Effector memory CD8-positive, alpha-beta T cell (primary cell): ENCODE measurements at regions not wholly inside any gene's neighbourhood (a gene's known extent, or its start where the extent isn't known, plus 50 kb on each side); places are given as distances from the start of the nearest gene placed in this dataset.
"Not testable (repeated sequence)": the region's sequence is repeated elsewhere in the genome, so short reads cannot be mapped to it uniquely, and the experiment has no call there.

Experiments used
- ATAC-seq: fragments of 150-1000 bp; cut with Tn5 transposase; replicated peaks from 2 replicates; pipeline ENCODE4 v1.10.0; 2021; ENCODE audit warnings: mild to moderate bottlenecking, moderate library complexity
- DNase-seq, 3 experiments: peaks; one replicate each; pipeline ENCODE4 v3.0.0; 2021
- H3K27ac Mint-ChIP-seq, 2 donors: one replicate each; pipeline ENCODE4 v1.8.0; 2022; ENCODE audit warnings: mild to moderate bottlenecking in 2 of 2, mixed read lengths in 2 of 2, moderate library complexity in 2 of 2
- H3K27me3 Mint-ChIP-seq, 2 donors: one replicate each; pipeline ENCODE4 v1.8.0; 2022; ENCODE audit warnings: mixed read lengths in 2 of 2
- H3K36me3 Mint-ChIP-seq: one replicate; pipeline ENCODE4 v1.8.0; 2022; ENCODE audit warnings: mild to moderate bottlenecking, moderate library complexity, mixed read lengths; ENCODE audit not compliant: insufficient read depth
- H3K4me1 Mint-ChIP-seq, 2 donors: one replicate each; pipeline ENCODE4 v1.8.0; 2022; ENCODE audit warnings: low read depth in 2 of 2, mixed read lengths in 2 of 2
- H3K4me3 Mint-ChIP-seq, 2 donors: one replicate each; pipeline ENCODE4 v1.8.0; 2022; ENCODE audit warnings: mild to moderate bottlenecking in 2 of 2, mixed read lengths in 2 of 2, moderate library complexity in 2 of 2
- H3K9me3 Mint-ChIP-seq, 2 donors: one replicate each; pipeline ENCODE4 v1.8.0; 2022; ENCODE audit warnings: mixed read lengths in 2 of 2

DNA sequence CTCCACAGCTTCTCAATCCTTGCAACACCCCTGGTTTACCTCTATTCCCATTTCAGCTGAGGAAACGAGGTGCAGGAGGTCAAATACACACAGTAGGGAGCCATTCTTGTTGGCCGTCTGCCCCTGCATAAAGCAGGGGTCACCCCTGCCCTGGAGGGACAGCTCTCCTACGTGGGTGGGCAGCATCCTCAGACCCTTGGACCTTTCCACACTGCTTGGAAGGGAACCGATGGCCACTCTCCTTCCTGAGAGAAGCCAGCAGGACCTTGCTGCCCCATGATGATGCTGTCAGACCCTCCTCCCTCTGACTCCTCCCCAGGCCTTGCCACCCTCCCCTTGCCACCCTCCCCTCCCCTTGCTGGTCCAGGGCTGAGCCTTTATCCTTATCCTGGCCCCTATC lies 121.1 kb upstream of the SYT13 start:
- ATAC-seq (no peak), DNase-seq (no peak)
- Mint-ChIP-seq H3K27me3 (peaks cover 27 to 70% of the 10 kb centered on the region in 2 donors), H3K36me3 (no peaks in the 10 kb centered on the region), H3K9me3 (no peaks in the 10 kb centered on the region), H3K27ac (no peak overlapping the region), H3K4me1 (no peaks in the 10 kb centered on the region), H3K4me3 (no peak overlapping the region)

DNA sequence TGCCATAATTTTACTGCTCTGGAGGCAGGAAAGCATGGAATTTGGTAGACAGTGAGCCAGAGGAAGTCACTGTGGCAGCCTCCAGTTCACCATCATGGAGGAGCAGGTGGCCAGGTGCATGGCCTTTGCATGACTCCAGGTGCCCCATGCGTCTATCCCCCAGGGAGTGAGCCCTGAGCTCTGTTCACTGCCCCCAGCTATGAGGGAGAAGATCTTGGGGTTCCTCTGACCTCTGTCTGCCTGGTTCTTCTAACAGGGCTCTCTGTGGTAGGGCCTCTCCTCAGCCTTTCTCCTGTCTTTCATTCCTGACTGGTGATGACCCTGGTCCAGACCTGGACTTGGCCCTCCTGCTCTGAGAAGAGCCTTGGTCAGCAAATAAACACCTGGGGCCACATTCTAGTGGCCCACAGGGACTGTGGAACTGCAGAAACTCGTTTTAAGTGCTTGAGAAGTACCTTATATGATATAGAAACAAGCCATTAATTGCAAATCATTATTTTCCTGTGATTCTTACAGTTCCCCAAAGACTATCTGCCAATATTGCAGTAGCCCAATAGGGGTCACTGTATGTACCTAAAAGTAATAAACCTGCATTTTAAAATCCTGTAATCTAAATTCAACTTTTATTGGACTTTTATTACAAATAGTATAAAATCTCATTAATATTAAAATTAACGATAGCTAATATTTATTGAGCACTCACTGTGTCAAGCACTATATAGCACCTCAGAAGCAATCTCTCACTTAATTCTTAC lies 120.0 kb upstream of the SYT13 start:
- Mint-ChIP-seq H3K36me3 (no peaks in the 10 kb centered on the region), H3K27me3 (peaks cover 21 to 63% of the 10 kb centered on the region in 2 donors), H3K27ac (no peak overlapping the region), H3K4me1 (no peaks in the 10 kb centered on the region), H3K4me3 (no peak overlapping the region), H3K9me3 (no peaks in the 10 kb centered on the region)
- DNase-seq (no peak), ATAC-seq (no peak)

DNA sequence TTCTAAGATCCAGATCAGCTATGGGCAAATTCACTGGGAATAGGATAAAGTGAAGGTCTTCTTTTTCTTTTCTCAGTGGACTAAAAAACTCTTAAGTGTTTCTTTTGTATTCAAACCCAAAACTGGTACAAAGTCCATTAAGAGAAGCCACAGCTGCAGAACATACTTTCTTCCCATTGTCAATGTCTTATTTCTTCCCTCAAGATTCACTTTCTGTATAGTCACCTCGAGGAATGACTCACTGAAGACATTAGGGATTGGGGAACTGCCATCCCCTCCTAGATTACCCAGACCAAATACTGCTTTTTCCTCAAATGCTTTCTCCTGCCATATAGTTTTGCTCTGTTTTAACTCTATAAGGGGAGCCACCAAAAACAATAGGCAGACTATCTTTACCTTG lies 117.4 kb upstream of the SYT13 start:
- not testable (repeated sequence) for H3K4me1 Mint-ChIP-seq, H3K36me3 Mint-ChIP-seq, ATAC-seq, H3K27ac Mint-ChIP-seq, H3K4me3 Mint-ChIP-seq, DNase-seq, H3K9me3 Mint-ChIP-seq
- peaks cover 22 to 70% of the 10 kb centered on the region in 2 donors for H3K27me3 Mint-ChIP-seq

DNA sequence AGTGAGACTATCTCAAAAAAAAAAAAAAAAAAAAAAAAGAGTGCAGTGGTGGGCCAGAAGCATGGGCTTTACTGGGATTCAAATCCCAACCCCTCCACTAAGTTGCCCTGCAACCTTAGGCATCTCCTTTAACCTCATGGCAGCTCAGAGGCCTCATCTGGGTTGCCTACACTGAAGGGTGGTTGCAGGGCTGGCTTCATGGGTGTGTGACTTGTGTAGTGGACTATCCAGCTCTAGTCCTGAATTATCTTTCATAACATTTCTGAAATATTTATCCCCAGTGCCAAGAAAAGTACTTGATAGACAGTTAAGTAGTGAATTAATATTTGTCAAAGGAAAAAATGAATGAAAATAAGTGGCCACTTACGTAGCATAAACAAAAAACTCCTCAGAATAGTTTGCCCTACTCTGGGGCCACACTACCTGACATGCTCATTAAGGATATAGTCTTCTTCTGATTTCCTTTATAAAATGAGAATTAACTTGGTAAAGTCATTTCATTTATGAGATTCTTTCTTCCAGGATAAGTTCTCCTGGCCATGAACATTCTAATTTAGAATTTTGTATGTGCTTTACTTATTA lies 116.0 kb upstream of the SYT13 start:
- H3K4me1 Mint-ChIP-seq: peaks cover 0 to 3% of the 10 kb centered on the region in 2 donors
- H3K9me3 Mint-ChIP-seq: no peaks in the 10 kb centered on the region
- H3K27me3 Mint-ChIP-seq: peaks cover 22 to 60% of the 10 kb centered on the region in 2 donors
- no peak for DNase-seq
- no peak overlapping the region for H3K27ac Mint-ChIP-seq
- H3K4me3 Mint-ChIP-seq: no peak overlapping the region
- no peak for ATAC-seq
- H3K36me3 Mint-ChIP-seq: no peaks in the 10 kb centered on the region

DNA sequence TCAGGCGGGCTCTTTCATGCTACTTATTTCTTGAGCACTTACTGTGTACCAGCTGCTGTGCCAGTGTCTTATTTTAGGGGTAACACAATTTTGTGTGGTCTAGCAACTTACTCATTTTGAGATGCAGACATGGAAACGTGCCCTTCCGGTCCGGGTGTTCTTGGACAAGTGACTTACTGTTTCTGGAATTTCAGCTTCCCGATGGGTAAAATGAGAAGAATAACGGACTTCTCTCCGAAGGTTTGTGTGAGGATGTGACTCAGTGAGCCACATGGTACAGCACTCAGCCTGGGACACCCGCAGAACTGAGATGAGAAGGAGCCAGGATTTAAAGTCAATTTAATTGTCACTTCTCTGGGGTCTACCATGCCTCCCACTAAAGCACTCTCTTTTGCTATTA lies 114.5 kb upstream of the SYT13 start:
- H3K9me3 Mint-ChIP-seq: no peaks in the 10 kb centered on the region
- H3K36me3 Mint-ChIP-seq: no peaks in the 10 kb centered on the region
- no peak overlapping the region for H3K4me3 Mint-ChIP-seq
- ATAC-seq: no peak
- no peak for DNase-seq
- peaks cover 22 to 66% of the 10 kb centered on the region in 2 donors for H3K27me3 Mint-ChIP-seq
- peaks cover 0 to 3% of the 10 kb centered on the region in 2 donors for H3K4me1 Mint-ChIP-seq
- no peak overlapping the region for H3K27ac Mint-ChIP-seq

DNA sequence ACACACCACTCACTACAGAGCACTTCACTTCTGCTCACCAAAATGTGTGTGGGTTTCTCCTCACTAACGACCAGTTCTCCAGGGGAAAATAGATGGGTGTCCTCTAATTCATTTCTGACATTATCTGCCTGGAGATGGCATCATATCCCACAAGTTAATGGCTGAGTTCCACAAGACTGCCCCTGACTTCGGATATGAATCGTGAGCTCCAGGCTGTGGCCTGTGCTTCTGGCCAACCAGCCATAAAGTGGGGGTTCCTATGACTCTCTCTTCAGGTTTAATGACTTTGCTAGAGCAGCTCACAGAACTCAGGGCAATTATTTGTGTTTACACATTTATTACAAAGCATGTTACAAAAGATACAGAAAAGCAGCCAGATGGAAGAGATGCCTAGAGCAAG lies 113.0 kb upstream of the SYT13 start:
- no peak for DNase-seq
- H3K27ac Mint-ChIP-seq: no peak overlapping the region
- no peaks in the 10 kb centered on the region for H3K9me3 Mint-ChIP-seq
- H3K27me3 Mint-ChIP-seq: peaks cover 14 to 63% of the 10 kb centered on the region in 2 donors
- H3K36me3 Mint-ChIP-seq: no peaks in the 10 kb centered on the region
- H3K4me3 Mint-ChIP-seq: no peak overlapping the region
- ATAC-seq: no peak
- H3K4me1 Mint-ChIP-seq: peaks cover 0 to 3% of the 10 kb centered on the region in 2 donors

DNA sequence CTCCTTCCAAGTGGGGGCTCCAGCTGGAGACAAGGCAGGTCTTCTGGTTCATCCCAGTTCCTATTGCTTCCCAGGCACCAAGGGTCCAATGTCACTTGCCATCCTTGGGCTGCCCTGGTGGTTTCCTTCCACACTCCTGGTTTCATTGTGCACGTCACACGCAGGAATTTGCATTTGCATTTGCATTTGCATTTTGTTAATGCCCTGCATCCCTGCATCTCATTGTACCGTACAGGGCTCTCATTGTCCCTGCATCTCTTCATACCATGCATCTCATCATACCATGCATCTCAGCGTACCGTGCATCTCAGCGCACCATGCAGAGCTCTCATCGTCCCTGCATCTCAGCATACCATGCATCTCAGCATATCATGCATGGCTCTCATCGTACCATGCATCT lies 112.2 kb upstream of the SYT13 start:
- H3K27ac Mint-ChIP-seq: no peak overlapping the region
- peaks cover 0 to 3% of the 10 kb centered on the region in 2 donors for H3K4me1 Mint-ChIP-seq
- no peaks in the 10 kb centered on the region for H3K36me3 Mint-ChIP-seq
- ATAC-seq (no peak), DNase-seq (no peak)
- H3K4me3 Mint-ChIP-seq: no peak overlapping the region
- peaks cover 6 to 65% of the 10 kb centered on the region in 2 donors for H3K27me3 Mint-ChIP-seq
- no peaks in the 10 kb centered on the region for H3K9me3 Mint-ChIP-seq

DNA sequence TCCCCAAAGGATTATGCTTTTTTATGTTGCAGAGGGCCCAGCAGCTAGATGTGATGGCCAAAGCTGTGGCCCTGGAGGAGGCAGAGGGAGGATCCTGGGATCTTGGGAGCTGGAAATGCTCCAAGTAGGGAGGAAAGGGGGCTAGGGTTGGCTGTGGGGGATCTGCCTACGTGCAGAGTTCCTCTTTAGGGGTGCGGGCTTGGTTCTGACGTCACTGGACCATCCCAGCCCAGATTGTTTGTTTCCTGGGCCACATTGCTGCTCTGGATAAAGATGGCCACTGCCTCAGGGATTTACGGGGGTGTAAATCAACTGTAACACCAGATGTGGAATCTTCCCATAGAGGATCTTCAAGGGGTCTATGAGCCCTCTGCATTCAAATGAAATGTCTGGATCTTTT lies 110.3 kb upstream of the SYT13 start:
- no peak overlapping the region for H3K4me3 Mint-ChIP-seq
- no peaks in the 10 kb centered on the region for H3K9me3 Mint-ChIP-seq
- no peak overlapping the region for H3K27ac Mint-ChIP-seq
- DNase-seq (no peak), ATAC-seq (no peak)
- H3K27me3 Mint-ChIP-seq: peaks cover 6 to 75% of the 10 kb centered on the region in 2 donors
- H3K4me1 Mint-ChIP-seq: peaks cover 0 to 3% of the 10 kb centered on the region in 2 donors
- no peaks in the 10 kb centered on the region for H3K36me3 Mint-ChIP-seq

DNA sequence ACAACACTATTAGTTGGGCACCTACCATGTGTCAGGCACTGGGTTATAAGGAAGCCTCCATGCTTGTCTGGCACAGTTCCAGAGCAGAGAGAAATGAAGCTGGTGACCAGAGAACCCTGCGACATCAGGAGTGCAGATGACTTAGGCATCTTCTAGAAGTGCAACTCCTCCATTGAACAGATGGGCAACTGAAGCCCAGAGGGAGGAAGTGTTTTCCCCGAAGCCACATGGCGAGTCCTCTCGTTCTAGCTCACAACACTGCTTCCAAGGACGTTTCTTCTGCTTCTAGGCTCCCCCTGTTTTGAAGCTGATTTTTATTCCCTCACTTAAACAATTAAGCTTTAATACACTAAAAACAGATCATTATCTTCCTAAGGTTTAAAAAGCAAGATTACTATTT lies 109.8 kb upstream of the SYT13 start:
- no peaks in the 10 kb centered on the region for H3K9me3 Mint-ChIP-seq
- peaks cover 0 to 3% of the 10 kb centered on the region in 2 donors for H3K4me1 Mint-ChIP-seq
- ATAC-seq (no peak), DNase-seq (no peak)
- no peak overlapping the region for H3K27ac Mint-ChIP-seq
- H3K4me3 Mint-ChIP-seq: no peak overlapping the region
- no peaks in the 10 kb centered on the region for H3K36me3 Mint-ChIP-seq
- H3K27me3 Mint-ChIP-seq: peaks cover 9 to 75% of the 10 kb centered on the region in 2 donors

DNA sequence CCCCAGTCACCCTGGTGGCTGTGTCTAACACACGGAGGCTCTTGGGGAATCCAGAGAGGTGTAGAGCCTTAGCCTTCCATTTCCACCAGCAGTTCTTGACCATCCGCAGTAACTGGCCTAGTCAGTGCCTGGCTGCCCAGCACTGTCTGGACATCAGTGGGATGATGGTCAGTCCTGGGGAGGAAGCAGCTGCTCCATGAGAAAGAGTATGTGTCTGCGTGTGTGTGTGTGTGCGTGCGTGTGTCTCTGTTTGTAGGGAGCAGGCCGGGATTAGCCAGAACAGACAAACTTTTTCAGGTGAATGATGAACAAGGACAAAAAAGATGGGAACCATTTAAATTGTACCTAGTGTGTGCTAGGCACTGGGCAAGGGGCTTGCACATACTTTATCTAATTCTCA lies 109.3 kb upstream of the SYT13 start:
- Mint-ChIP-seq H3K27ac (no peak overlapping the region), H3K27me3 (peaks cover 14 to 75% of the 10 kb centered on the region in 2 donors), H3K36me3 (no peaks in the 10 kb centered on the region), H3K4me1 (peaks cover 0 to 3% of the 10 kb centered on the region in 2 donors), H3K4me3 (no peak overlapping the region), H3K9me3 (no peaks in the 10 kb centered on the region)
- DNase-seq (no peak), ATAC-seq (no peak)

DNA sequence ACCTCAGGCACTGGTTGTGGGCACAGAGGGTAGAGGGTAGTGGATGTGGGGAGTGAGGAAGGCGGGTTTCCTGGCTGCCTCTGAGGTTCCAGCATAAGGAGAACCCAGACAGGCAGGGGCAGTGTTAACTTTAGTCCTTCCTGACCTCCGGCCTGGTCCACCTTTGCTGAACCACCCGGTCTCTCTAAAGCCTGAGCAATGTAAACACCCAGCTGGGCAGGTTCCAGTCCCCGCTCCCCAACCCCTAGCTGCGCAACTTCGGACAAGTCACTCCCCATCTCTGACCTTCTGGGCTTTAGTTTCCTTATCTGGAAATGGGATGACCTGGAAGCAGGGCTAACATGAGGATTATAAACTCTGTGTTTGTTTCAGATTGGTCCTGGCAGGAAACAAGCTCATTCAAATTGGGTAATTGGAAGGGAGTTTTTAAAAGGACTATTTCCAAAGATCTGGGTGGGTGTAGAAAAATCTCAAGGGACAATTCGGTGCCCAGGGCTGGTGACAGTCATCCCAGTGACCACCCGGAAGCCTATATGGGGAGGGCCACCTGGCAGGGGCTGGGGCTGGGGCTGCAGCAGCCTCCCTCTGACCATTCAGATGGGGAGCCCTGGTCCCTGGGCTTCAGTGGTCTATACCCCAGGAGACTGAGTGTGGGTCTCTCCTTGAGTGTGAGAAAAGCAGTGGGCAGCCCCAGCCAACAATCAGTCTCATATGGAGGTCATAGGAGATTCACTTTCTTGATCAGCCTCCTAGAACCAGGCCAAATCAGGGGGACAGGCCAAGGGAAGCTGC lies 108.3 kb upstream of the SYT13 start:
- H3K27me3 Mint-ChIP-seq: peaks cover 13 to 70% of the 10 kb centered on the region in 2 donors
- DNase-seq: no peak
- no peaks in the 10 kb centered on the region for H3K9me3 Mint-ChIP-seq
- ATAC-seq: no peak
- no peak overlapping the region for H3K27ac Mint-ChIP-seq
- no peak overlapping the region for H3K4me3 Mint-ChIP-seq
- H3K4me1 Mint-ChIP-seq: peaks cover 0 to 3% of the 10 kb centered on the region in 2 donors
- no peaks in the 10 kb centered on the region for H3K36me3 Mint-ChIP-seq

DNA sequence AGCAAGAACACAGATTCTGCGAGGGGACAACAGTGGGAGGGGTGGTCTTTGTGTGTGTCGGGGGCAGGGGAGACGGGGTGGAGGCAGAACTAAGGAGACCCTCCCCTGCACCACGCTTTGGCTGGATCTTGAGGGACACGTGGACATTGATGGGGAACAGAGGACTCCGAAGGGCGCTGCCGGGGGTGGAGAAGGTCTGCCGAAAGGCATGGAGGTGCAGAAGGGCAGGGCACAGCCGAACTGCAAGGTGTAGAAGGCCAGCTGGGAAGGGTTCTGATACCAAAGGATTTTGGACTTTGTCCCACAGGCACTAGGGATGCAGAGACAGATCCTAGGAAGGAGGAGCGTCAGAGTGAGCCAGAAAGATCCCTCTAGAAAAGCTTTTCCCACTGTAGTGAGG lies 107.7 kb upstream of the SYT13 start:
- Mint-ChIP-seq H3K27ac (no peak overlapping the region), H3K4me1 (peaks cover 0 to 3% of the 10 kb centered on the region in 2 donors), H3K36me3 (no peaks in the 10 kb centered on the region), H3K4me3 (no peak overlapping the region), H3K9me3 (no peaks in the 10 kb centered on the region), H3K27me3 (peaks cover 8 to 72% of the 10 kb centered on the region in 2 donors)
- DNase-seq: no peak
- ATAC-seq: no peak

DNA sequence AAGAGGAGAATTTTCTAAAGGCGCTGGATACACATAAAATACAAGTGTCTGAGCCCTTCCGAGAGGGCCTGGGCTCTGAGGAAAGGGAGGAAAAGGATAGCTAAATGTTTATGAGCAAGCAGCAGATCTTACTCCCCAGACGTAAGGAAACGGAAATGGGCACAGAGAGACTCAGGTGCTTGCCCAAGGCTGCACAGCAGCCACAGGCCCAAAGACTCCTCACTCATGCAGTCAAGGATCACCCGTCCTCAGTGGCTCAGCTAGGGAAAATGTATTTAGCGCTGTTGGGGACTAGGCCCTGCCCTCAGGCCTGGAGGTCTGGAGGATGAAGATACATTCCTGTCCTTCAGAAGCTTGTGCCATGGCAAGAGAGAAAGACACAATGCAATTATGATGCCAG lies 107.2 kb upstream of the SYT13 start:
- DNase-seq (no peak), ATAC-seq (no peak)
- Mint-ChIP-seq H3K4me1 (no peaks in the 10 kb centered on the region), H3K9me3 (no peaks in the 10 kb centered on the region), H3K4me3 (no peak overlapping the region), H3K27ac (no peak overlapping the region), H3K27me3 (peaks cover 8 to 72% of the 10 kb centered on the region in 2 donors), H3K36me3 (no peaks in the 10 kb centered on the region)
